ENCODE measurements at regions not wholly inside any gene's neighbourhood (a gene's known extent, or its start where the extent isn't known, plus 50 kb on each side); places are given as distances from the start of the nearest gene placed in this dataset.

GRCh38 chr4:148800940-148801339 lies 358.7 kb upstream of the NR3C2 start:
- TF ChIP-seq CTCF (IDR thresholded peaks at IDR 0.05) (no peak), POLR2A (IDR thresholded peaks at IDR 0.05) (no peak), POLR2AphosphoS5 (IDR thresholded peaks at IDR 0.05; ENCODE audit: insufficient read depth in 1 of 2, low read depth in 1 of 2) (no peak)

Data from vagina (tissue), 2 donors.